ENCODE measurements at regions not wholly inside any gene's neighbourhood (a gene's known extent, or its start where the extent isn't known, plus 50 kb on each side); places are given as distances from the start of the nearest gene placed in this dataset.

DNA sequence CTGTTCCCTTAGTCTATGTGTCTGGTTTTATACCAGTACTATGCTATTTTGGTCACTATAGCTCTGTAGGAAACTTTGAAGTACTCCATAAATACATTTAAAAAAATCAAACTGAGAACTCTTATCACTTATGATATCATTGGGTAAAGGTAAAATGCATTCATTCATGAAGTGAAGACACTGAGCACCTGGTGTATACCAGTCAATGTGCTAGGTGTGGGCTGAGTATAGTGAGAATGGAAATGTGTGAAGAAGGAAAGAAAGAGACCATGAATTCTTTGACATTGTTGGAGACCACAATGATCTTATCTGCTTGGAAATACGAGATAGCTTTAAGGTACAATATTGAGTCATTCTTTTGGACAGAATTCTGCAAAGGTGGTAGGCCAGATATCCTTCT, 633.5 kb upstream of the AMELY start:
- TF ChIP-seq, protein P1, sequence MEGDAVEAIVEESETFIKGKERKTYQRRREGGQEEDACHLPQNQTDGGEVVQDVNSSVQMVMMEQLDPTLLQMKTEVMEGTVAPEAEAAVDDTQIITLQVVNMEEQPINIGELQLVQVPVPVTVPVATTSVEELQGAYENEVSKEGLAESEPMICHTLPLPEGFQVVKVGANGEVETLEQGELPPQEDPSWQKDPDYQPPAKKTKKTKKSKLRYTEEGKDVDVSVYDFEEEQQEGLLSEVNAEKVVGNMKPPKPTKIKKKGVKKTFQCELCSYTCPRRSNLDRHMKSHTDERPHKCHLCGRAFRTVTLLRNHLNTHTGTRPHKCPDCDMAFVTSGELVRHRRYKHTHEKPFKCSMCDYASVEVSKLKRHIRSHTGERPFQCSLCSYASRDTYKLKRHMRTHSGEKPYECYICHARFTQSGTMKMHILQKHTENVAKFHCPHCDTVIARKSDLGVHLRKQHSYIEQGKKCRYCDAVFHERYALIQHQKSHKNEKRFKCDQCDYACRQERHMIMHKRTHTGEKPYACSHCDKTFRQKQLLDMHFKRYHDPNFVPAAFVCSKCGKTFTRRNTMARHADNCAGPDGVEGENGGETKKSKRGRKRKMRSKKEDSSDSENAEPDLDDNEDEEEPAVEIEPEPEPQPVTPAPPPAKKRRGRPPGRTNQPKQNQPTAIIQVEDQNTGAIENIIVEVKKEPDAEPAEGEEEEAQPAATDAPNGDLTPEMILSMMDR (IDR thresholded peaks at IDR 0.05 in 4 of 5, conservative IDR thresholded peaks at IDR 0.05 in 1 of 5), result no peak
- no peak for TF ChIP-seq POLR2A (IDR thresholded peaks at IDR 0.05)
